K562 (cell line): ENCODE measurements at regions not wholly inside any gene's neighbourhood (a gene's known extent, or its start where the extent isn't known, plus 50 kb on each side); places are given as distances from the start of the nearest gene placed in this dataset.

ENCODE experiments used
- ATAC-seq: fragments of 200-7000 bp; cut with Tn5 transposase; 3 replicates; pipeline ENCODE4 v1.9.1; 2020; ENCODE audit warnings: moderate library complexity
- BruUV-seq: library from RNA; stranded (reverse); fragments of 400-500 nt; replicated peaks from 2 replicates; lab custom pipeline; 2021; lab: Mats Ljungman, UMichigan
- CTCF ChIA-PET: fragments of 300-600 bp; formaldehyde crosslinking; extraction: SDS; loops from one replicate; lab custom pipeline; 2021; ENCODE audit warnings: low intra/inter-chr PET ratio; lab: Yijun Ruan, JAX
- POLR2A ChIA-PET: fragments of 300-600, 350-650 bp; sonication (Branson Sonifier 250); formaldehyde crosslinking; extraction: SDS; loops from one replicate; lab custom pipeline; 2021; ENCODE audit warnings: antibody characterized with exemption, inconsistent platforms; lab: Yijun Ruan, JAX
- DNase-seq, 4 experiments: peaks; one replicate each; pipeline versions ENCODE4 v3.0.0 to v3.0.0-alpha.2; 2011 to 2018; ENCODE audit warnings: low spot score in 3 of 4, mixed read lengths in 3 of 4; ENCODE audit errors: extremely low read depth in 1 of 4
- FAIRE-seq: peaks from 2 replicates; lab custom pipeline; 2011; peaks lifted over from hg19 to GRCh38; lab: Jason Lieb, UNC
- H2AFZ ChIP-seq: 2 replicates; pipeline ENCODE4 v1.6.0; 2011; ENCODE audit warnings: low read depth, low read length, control low read depth, inconsistent platforms
- H3K27ac ChIP-seq: fragments of 200-600 bp; 3 replicates; pipeline ENCODE4 v1.8.0; 2011; ENCODE audit warnings: low read depth, mild to moderate bottlenecking, control low read depth, inconsistent platforms, low read length, moderate library complexity, mixed read lengths; ENCODE audit errors: extremely low read depth
- H3K27me3 ChIP-seq, 2 experiments: fragments of 300-600 bp in 1 of 2; 2 replicates in 1 of 2; 3 replicates in 1 of 2; pipeline versions ENCODE4 v1.6.0 to v1.8.0; 2011; ENCODE audit warnings: inconsistent platforms in 2 of 2, low read length in 2 of 2, mild to moderate bottlenecking in 1 of 2, mixed read lengths in 1 of 2, moderate library complexity in 1 of 2; ENCODE audit not compliant: control insufficient read depth in 2 of 2, insufficient read depth in 2 of 2
- H3K36me3 ChIP-seq: fragments of 300-600 bp; 3 replicates; pipeline ENCODE4 v1.8.0; 2011; ENCODE audit warnings: mild to moderate bottlenecking, low read length, inconsistent platforms; ENCODE audit not compliant: control insufficient read depth, insufficient read depth
- H3K4me1 ChIP-seq, 2 experiments: fragments of 200-600 bp in 1 of 2; replicated peaks in 1 of 2; 2 replicates in 1 of 2; 3 replicates in 1 of 2; pipeline versions ENCODE4 v1.5.1 to v1.8.0; 2011; ENCODE audit warnings: inconsistent platforms in 2 of 2, low read length in 2 of 2, mild to moderate bottlenecking in 1 of 2, mixed read lengths in 1 of 2, moderate library complexity in 1 of 2; ENCODE audit not compliant: control insufficient read depth in 2 of 2, insufficient read depth in 2 of 2
- H3K4me2 ChIP-seq: 2 replicates; pipeline ENCODE4 v1.6.1; 2011; ENCODE audit warnings: low read length, control low read depth, inconsistent platforms, mixed read lengths; ENCODE audit not compliant: insufficient read depth
- H3K4me3 ChIP-seq: fragments of 200-600 bp; sonication (generic), shearing (Covaris generic); 2 replicates; pipeline ENCODE4 v1.5.1; 2016; ENCODE audit warnings: control low read depth, inconsistent platforms
- H3K79me2 ChIP-seq: fragments of 200-600 bp; 3 replicates; pipeline ENCODE4 v1.8.0; 2011; ENCODE audit warnings: low read length, inconsistent platforms; ENCODE audit not compliant: control insufficient read depth, insufficient read depth
- H3K9ac ChIP-seq, 2 experiments: 2 replicates each; pipeline versions ENCODE4 v1.6.0 to v1.6.1; 2011; ENCODE audit warnings: low read depth in 2 of 2, low read length in 2 of 2, control low read depth in 1 of 2, inconsistent platforms in 1 of 2, mild to moderate bottlenecking in 1 of 2, mixed read lengths in 1 of 2; ENCODE audit not compliant: insufficient read depth in 1 of 2
- H3K9me1 ChIP-seq: one replicate; pipeline ENCODE4 v1.6.0; 2011; ENCODE audit warnings: inconsistent platforms, mild to moderate bottlenecking, low read length, moderate library complexity; ENCODE audit not compliant: control insufficient read depth, insufficient read depth
- H3K9me3 ChIP-seq: replicated peaks from 2 replicates; pipeline ENCODE4 v1.5.1; 2011; ENCODE audit warnings: low read depth, low read length, inconsistent platforms; ENCODE audit not compliant: control insufficient read depth, insufficient read depth
- H4K20me1 ChIP-seq: replicated peaks from 2 replicates; pipeline ENCODE4 v1.6.1; 2011; ENCODE audit warnings: low read length, inconsistent platforms, mixed read lengths; ENCODE audit not compliant: control insufficient read depth, insufficient read depth
- ATF1 ChIP-seq, 2 experiments: fragments of 450-650 bp in 1 of 2; IDR thresholded peaks; 2 replicates each; pipeline ENCODE4 v1.6.1; 2016; ENCODE audit warnings: missing compliant biosample characterization in 1 of 2, missing genetic modification characterization in 1 of 2
- MCM3 ChIP-seq: fragments of 450-650 bp; IDR thresholded peaks from 2 replicates; pipeline ENCODE4 v1.6.1; 2016
- TAF9B ChIP-seq: fragments of 450-650 bp; IDR thresholded peaks from 2 replicates; pipeline ENCODE4 v1.6.1; 2018; ENCODE audit warnings: mild to moderate bottlenecking; ENCODE audit not compliant: partially characterized antibody
- ZBTB8A ChIP-seq: fragments of 450-650 bp; IDR thresholded peaks from 2 replicates; pipeline ENCODE4 v1.6.1; 2018; ENCODE audit warnings: mild to moderate bottlenecking, moderate library complexity; ENCODE audit not compliant: partially characterized antibody
- ZNF551 ChIP-seq: fragments of 250-450 bp; sonication (Bioruptor Pico); IDR thresholded peaks from 2 replicates; pipeline ENCODE4 v1.5.0; 2021; ENCODE audit warnings: mild to moderate bottlenecking, moderate library complexity
- WGBS: fragments of 100-300 bp; shearing (Covaris generic); methylation state at CpG from one replicate; pipeline ENCODE4 v1.1.6; 2016; ENCODE audit warnings: low coverage, mixed read lengths; ENCODE audit not compliant: insufficient coverage; ENCODE audit errors: missing lambda C conversion rate; 5-methylcytosine and 5-hydroxymethylcytosine counted together
- in situ Hi-C: fragments of 300-500 bp; cut with MboI; formaldehyde crosslinking; loops from 4 replicates; pipeline ENCODE4 v1.15.0; 2018; ENCODE audit warnings: inconsistent platforms, mixed read lengths
- intact Hi-C: fragments of 100-400 bp; cut with micrococcal nuclease; formaldehyde crosslinking; loops from 2 replicates; pipeline ENCODE4 v1.14.2; 2022
- TF ChIP-seq, protein P1 (sequence below): sonication (generic); IDR thresholded peaks from 2 replicates; pipeline ENCODE4 v1.6.1; 2016
- TF ChIP-seq, protein P2 (sequence below), 3 experiments: fragments of 200-800 bp in 1 of 3; sonication (Bioruptor generic) in 1 of 3; sonication (generic) in 1 of 3; formaldehyde crosslinking in 1 of 3; IDR thresholded peaks; 2 replicates each; pipeline versions ENCODE4 v1.6.1 to v1.8.0; 2016 to 2022; ENCODE audit warnings: mild to moderate bottlenecking in 2 of 3, missing compliant biosample characterization in 2 of 3, missing genetic modification characterization in 2 of 3, missing genetic modification reagents in 1 of 3

DNA sequence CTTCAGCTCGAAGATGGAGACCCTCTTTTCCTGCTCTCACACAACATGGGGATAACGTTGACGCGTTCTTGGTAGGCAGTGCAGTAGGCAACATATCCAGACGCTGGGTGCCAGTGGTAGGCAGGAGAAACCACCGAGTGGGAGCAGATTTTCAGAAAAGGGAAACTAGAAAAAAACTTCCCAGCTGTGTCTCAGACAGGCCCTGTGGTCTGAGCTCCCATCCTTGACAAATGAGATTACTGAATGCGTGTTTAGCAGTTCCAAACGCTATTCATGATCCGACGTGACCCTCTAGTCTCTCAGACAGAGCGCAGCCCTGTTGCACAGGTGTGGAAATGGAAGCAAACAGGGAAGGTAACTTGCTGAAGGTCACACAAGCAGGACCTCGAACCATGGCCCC is 83.9 kb upstream of the DUSP22 start:
- 12% methylated on average over 12 of the region's 12 CpGs for WGBS
- FAIRE-seq (no peak), ATAC-seq (no peak), DNase-seq (no peak)
- no peaks in the 10 kb centered on the region for H3K79me2 ChIP-seq
- intact Hi-C loops = no loop called here
- CTCF ChIA-PET = no interaction called here
- no peak overlapping the region for H3K4me3 ChIP-seq
- peaks cover 0 to 5% of the 10 kb centered on the region in 2 experiments; a peak in 4 of 5 replicates for H3K4me1 ChIP-seq
- no peak overlapping the region for H3K4me2 ChIP-seq
- no peak overlapping the region for H3K27ac ChIP-seq
- BruUV-seq = no TSS peak
- H3K36me3 ChIP-seq = no peaks in the 10 kb centered on the region
- H3K9me3 ChIP-seq = no peaks in the 10 kb centered on the region
- no peaks in the 10 kb centered on the region for H3K9me1 ChIP-seq
- no peak overlapping the region for H3K9ac ChIP-seq
- in situ Hi-C loops = no loop called here
- TF ChIP-seq TAF9B = no peak
- TF ChIP-seq, protein P1, sequence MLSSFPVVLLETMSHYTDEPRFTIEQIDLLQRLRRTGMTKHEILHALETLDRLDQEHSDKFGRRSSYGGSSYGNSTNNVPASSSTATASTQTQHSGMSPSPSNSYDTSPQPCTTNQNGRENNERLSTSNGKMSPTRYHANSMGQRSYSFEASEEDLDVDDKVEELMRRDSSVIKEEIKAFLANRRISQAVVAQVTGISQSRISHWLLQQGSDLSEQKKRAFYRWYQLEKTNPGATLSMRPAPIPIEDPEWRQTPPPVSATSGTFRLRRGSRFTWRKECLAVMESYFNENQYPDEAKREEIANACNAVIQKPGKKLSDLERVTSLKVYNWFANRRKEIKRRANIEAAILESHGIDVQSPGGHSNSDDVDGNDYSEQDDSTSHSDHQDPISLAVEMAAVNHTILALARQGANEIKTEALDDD = no peak
- TF ChIP-seq, protein P2, sequence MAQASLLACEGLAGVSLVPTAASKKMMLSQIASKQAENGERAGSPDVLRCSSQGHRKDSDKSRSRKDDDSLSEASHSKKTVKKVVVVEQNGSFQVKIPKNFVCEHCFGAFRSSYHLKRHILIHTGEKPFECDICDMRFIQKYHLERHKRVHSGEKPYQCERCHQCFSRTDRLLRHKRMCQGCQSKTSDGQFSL (CRISPR knock-in tag; IDR thresholded peaks at IDR 0.05) = no peak
- TF ChIP-seq, protein P2 (tag; IDR thresholded peaks at IDR 0.05) = no peak
- TF ChIP-seq ZBTB8A = no peak
- TF ChIP-seq ZNF551 (CRISPR knock-in tag) = no peak
- no peak for TF ChIP-seq MCM3
- TF ChIP-seq ATF1 (CRISPR knock-in tag; IDR thresholded peaks at IDR 0.05) = no peak
- TF ChIP-seq ATF1 (tag; IDR thresholded peaks at IDR 0.05) = no peak
- no peaks in the 10 kb centered on the region for H4K20me1 ChIP-seq
- H2AFZ ChIP-seq = no peak overlapping the region
- peaks cover 64 to 80% of the 10 kb centered on the region in 2 experiments for H3K27me3 ChIP-seq
- POLR2A ChIA-PET = interaction anchor here (0.6 to 0.8 kb wide), 2 partner anchors 63 to 1526 kb away, joined by 3 read pairs; no protein-coding TSS in a partner anchor
